Glutamatergic neuron (in vitro differentiated cells): ENCODE measurements at regions not wholly inside any gene's neighbourhood (a gene's known extent, or its start where the extent isn't known, plus 50 kb on each side); places are given as distances from the start of the nearest gene placed in this dataset.

ENCODE experiments used
- DNase-seq: peaks from one replicate; pipeline ENCODE4 v3.0.0; 2022
- H3K27ac Mint-ChIP-seq: one replicate; pipeline ENCODE4 v1.8.0; 2020; ENCODE audit warnings: mild to moderate bottlenecking, mixed read lengths, inconsistent platforms; ENCODE audit not compliant: unreplicated experiment
- H3K27me3 Mint-ChIP-seq: one replicate; pipeline ENCODE4 v1.8.0; 2020; ENCODE audit warnings: mild to moderate bottlenecking, moderate library complexity, mixed read lengths, inconsistent platforms; ENCODE audit not compliant: unreplicated experiment
- H3K36me3 Mint-ChIP-seq: one replicate; pipeline ENCODE4 v1.8.0; 2020; ENCODE audit warnings: mild to moderate bottlenecking, mixed read lengths, inconsistent platforms; ENCODE audit not compliant: unreplicated experiment
- H3K4me1 Mint-ChIP-seq: one replicate; pipeline ENCODE4 v1.8.0; 2020; ENCODE audit warnings: mild to moderate bottlenecking, low read depth, mixed read lengths, inconsistent platforms; ENCODE audit not compliant: unreplicated experiment
- H3K4me3 Mint-ChIP-seq: one replicate; pipeline ENCODE4 v1.8.0; 2020; ENCODE audit warnings: mild to moderate bottlenecking, mixed read lengths, inconsistent platforms; ENCODE audit not compliant: unreplicated experiment
- H3K9me3 Mint-ChIP-seq: one replicate; pipeline ENCODE4 v1.8.0; 2020; ENCODE audit warnings: mild to moderate bottlenecking, moderate library complexity, mixed read lengths, inconsistent platforms; ENCODE audit not compliant: unreplicated experiment
- CTCF ChIP-seq: fragments of 200-600 bp; sonication (generic); IDR thresholded peaks from one replicate; pipeline ENCODE4 v1.5.0; 2021; ENCODE audit not compliant: partially characterized antibody, unreplicated experiment

DNA sequence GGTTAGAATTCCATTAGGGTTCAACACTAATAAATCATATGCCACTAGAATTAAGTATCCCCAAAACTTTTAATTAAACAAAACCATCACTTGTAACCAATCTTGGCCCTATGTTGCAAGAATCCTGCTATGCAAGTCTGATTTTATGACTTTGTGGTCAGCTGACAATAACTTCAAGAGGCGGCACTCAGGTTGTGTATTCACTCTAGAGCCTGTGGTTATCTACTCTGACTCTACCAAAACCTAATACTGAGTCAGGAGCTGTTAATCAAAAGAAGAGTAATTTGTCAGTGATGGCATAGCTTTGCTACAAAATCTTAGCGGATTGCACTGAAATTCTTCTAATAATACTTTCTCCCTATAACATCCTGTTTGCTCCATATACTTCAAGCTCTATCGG lies 253.7 kb downstream of the AASDHPPT start:
- Mint-ChIP-seq H3K4me3 (no peak overlapping the region), H3K9me3 (peaks cover 4% of the 10 kb centered on the region), H3K27me3 (peaks cover 2% of the 10 kb centered on the region), H3K27ac (no peak overlapping the region), H3K4me1 (peaks cover 6% of the 10 kb centered on the region), H3K36me3 (no peaks in the 10 kb centered on the region)
- no peak for TF ChIP-seq CTCF
- no peak for DNase-seq

- peaks cover 4% of the 10 kb centered on the region for H3K9me3 Mint-ChIP-seq
- no peaks in the 10 kb centered on the region for H3K36me3 Mint-ChIP-seq
- no peak for DNase-seq
- H3K4me1 Mint-ChIP-seq, result no peaks in the 10 kb centered on the region
- no peak for TF ChIP-seq CTCF
- no peak overlapping the region for H3K27ac Mint-ChIP-seq
- no peak overlapping the region for H3K4me3 Mint-ChIP-seq
- no peaks in the 10 kb centered on the region for H3K27me3 Mint-ChIP-seq
Measured at GRCh38 chr11:106333678-106334077, 256.2 kb downstream of the AASDHPPT start.

DNA sequence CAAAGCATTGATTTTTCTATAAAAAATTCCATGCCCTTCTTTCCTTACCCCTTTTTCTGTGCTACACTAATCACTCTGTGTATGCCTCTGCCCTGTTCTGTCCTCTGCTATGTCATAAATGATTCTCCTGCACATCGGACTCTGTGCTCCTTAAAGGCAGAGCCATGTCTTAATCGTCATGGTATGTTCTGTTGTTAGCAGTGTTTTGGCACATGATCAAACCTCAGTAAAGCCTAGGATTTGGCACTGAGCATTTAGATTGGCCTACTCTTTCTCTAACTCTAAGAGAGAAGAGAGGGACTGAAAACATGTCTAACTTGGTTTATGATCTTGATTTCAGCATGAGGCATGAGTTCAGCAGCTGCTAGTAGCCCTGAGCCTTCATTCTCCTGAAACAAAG lies 266.9 kb downstream of the AASDHPPT start:
- no peak overlapping the region for H3K27ac Mint-ChIP-seq
- no peak for DNase-seq
- no peak for TF ChIP-seq CTCF
- H3K4me3 Mint-ChIP-seq, result no peak overlapping the region
- H3K36me3 Mint-ChIP-seq, result no peaks in the 10 kb centered on the region
- no peaks in the 10 kb centered on the region for H3K4me1 Mint-ChIP-seq
- H3K27me3 Mint-ChIP-seq, result peaks cover 1% of the 10 kb centered on the region
- no peaks in the 10 kb centered on the region for H3K9me3 Mint-ChIP-seq

GRCh38 chr11:106344966-106345365 lies 267.5 kb downstream of the AASDHPPT start:
- Mint-ChIP-seq H3K27ac (no peak overlapping the region), H3K4me1 (no peaks in the 10 kb centered on the region), H3K27me3 (peaks cover 1% of the 10 kb centered on the region), H3K36me3 (no peaks in the 10 kb centered on the region), H3K4me3 (no peak overlapping the region), H3K9me3 (no peaks in the 10 kb centered on the region)
- DNase-seq, result no peak
- TF ChIP-seq CTCF, result no peak

- H3K27ac Mint-ChIP-seq, result no peak overlapping the region
- H3K4me3 Mint-ChIP-seq, result no peak overlapping the region
- DNase-seq, result no peak
- H3K36me3 Mint-ChIP-seq, result no peaks in the 10 kb centered on the region
- no peaks in the 10 kb centered on the region for H3K9me3 Mint-ChIP-seq
- H3K27me3 Mint-ChIP-seq, result no peaks in the 10 kb centered on the region
- H3K4me1 Mint-ChIP-seq, result no peaks in the 10 kb centered on the region
- TF ChIP-seq CTCF, result no peak
Measured at GRCh38 chr11:106353031-106353430, 275.6 kb downstream of the AASDHPPT start.
